Erythroblast (primary cell): ENCODE measurements at regions not wholly inside any gene's neighbourhood (a gene's known extent, or its start where the extent isn't known, plus 50 kb on each side); places are given as distances from the start of the nearest gene placed in this dataset.
"Not testable (repeated sequence)": the region's sequence is repeated elsewhere in the genome, so short reads cannot be mapped to it uniquely, and the experiment has no call there.

Source experiments
- DNase-seq, 2 experiments: peaks; one replicate each; lab custom pipeline; 2025; lab: John Stamatoyannopoulos, UW
- GATA1 ChIP-seq: IDR thresholded peaks from 2 replicates; pipeline ENCODE4 v1.6.1; 2011; ENCODE audit warnings: low read depth, mild to moderate bottlenecking, control low read depth, low read length, moderate library complexity
- POLR2A ChIP-seq: IDR thresholded peaks from 2 replicates; pipeline ENCODE4 v1.6.1; 2011; ENCODE audit warnings: mild to moderate bottlenecking, low read length

GRCh38 chr16:76670125-76670857 is 393.1 kb downstream of the CNTNAP4 start:
- no peak for TF ChIP-seq POLR2A
- TF ChIP-seq GATA1, result no peak
- no peak for DNase-seq

GRCh38 chr16:76676356-76676755 is 399.2 kb downstream of the CNTNAP4 start:
- TF ChIP-seq POLR2A (no peak), GATA1 (no peak)
- DNase-seq, result no peak

DNA sequence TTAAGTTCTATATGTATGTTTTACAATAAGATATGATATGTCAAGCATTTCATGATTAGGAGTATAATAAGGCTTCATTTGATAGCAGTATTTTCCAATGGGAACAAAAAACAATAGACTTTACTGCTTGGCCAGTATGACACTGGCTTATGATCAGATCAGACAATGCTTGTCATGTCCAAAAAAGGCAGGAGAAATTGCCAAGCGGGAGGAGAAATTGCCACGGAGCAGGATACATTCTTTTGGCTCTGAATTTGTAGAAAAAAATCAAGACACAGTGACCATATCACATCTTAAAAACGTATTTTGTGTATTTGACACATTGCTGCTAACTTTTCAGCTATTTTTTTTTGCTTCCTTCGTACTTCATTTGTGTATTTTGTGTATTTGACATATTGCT is 404.1 kb downstream of the CNTNAP4 start:
- no peak for DNase-seq
- TF ChIP-seq GATA1 (no peak), POLR2A (no peak)

DNA sequence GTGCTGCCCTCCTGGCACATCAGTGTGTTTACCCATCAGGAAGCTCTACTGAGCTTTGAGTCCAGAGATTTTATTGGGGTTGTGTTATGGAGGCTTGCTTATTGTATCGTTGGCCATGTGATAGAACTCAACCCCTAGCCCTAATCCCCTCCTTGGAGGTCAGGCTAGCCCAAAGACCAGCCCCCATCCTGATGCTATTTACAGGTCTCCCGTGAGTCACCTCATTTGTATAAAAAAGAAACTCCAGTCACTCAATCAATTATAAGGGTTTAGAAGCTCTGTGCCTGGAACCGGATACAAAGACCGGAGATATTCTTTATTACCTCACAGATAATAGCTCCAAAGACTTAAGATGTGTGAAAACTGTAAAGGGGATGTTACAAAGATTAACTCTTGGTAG is 405.9 kb downstream of the CNTNAP4 start:
- no peak for TF ChIP-seq POLR2A
- TF ChIP-seq GATA1, result no peak
- DNase-seq, result no peak

DNA sequence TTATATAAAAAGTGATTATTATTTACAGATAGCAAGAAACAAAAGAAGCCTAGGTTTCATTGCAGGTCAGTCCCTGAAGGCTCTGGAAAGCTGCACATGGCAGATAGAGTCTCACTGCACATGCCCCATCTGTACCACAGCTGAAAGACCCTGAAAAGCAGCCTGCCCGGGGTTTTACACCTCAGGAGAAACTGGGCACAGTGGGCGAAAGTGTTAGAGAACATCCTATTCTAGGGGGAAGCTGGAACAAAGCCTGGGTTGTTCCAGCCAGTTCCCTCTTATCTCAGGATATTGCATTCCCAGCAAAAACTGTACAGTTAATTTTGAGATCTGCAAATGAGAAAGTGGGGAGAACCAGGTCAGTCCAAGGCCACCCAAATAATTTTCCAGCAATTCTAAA is 419.7 kb downstream of the CNTNAP4 start:
- TF ChIP-seq GATA1, result no peak
- TF ChIP-seq POLR2A, result no peak
- no peak for DNase-seq

GRCh38 chr16:76705892-76706291 is 428.7 kb downstream of the CNTNAP4 start:
- TF ChIP-seq GATA1, result no peak
- no peak for TF ChIP-seq POLR2A
- no peak for DNase-seq

DNA sequence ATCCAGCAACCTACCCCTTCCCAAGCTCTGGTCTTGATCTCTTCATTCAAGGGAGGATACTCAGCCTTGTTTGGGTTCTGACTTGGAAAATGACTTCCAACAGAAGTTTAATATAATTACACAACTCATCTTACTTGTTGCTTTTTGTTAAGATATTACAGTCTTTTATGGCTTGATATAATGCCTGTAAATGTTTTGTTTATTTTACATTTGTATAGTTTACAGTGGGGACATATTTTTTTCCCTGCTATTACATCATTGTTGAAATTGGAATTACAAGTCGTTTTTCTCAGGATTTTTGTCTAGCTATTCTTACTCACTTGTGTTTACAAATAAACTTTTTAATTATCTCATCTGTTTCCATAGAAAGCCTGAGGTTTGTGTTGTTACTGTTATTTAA is 436.0 kb downstream of the CNTNAP4 start:
- TF ChIP-seq POLR2A (no peak), GATA1 (no peak)
- DNase-seq, result no peak

- not testable (repeated sequence) for DNase-seq
These were observed 439.1 kb downstream of the CNTNAP4 start for GRCh38 chr16:76716251-76716650.

GRCh38 chr16:76724181-76724580 is 447.0 kb downstream of the CNTNAP4 start:
- no peak for DNase-seq
- TF ChIP-seq POLR2A (no peak), GATA1 (no peak)

- TF ChIP-seq GATA1, result no peak
- no peak for TF ChIP-seq POLR2A
- DNase-seq, result no peak
These were observed 452.3 kb downstream of the CNTNAP4 start for GRCh38 chr16:76729525-76729924.

DNA sequence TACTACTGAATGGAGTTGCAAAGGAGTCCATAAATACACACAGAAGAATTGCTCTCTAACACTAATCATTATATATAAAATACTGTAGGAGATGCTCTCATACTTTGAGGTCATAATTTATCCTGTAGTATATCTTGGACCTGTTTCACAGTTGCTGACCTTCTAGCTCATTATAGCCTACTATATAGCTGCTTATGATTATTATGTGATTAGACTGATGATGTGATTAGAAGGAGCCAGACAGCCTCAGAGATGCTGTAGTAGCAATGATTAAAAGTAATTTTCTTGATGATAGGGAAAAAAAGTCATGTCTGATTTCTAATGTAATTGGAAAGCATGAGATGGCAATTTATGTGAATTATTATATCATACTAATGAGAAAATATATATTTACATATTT is 455.7 kb downstream of the CNTNAP4 start:
- TF ChIP-seq GATA1, result no peak
- TF ChIP-seq POLR2A, result no peak
- DNase-seq, result no peak

- TF ChIP-seq POLR2A (no peak), GATA1 (no peak)
- no peak for DNase-seq
These were observed 449.4 kb upstream of the MON1B start for GRCh38 chr16:76741623-76742022.

GRCh38 chr16:76748461-76749348 is 442.3 kb upstream of the MON1B start:
- DNase-seq, result no peak
- no peak for TF ChIP-seq POLR2A

GRCh38 chr16:76749780-76750375 is 441.1 kb upstream of the MON1B start:
- no peak for DNase-seq
- no peak for TF ChIP-seq GATA1
- no peak for TF ChIP-seq POLR2A
